ENCODE measurements at regions not wholly inside any gene's neighbourhood (a gene's known extent, or its start where the extent isn't known, plus 50 kb on each side); places are given as distances from the start of the nearest gene placed in this dataset.
"Not testable (repeated sequence)": the region's sequence is repeated elsewhere in the genome, so short reads cannot be mapped to it uniquely, and the experiment has no call there.

DNA sequence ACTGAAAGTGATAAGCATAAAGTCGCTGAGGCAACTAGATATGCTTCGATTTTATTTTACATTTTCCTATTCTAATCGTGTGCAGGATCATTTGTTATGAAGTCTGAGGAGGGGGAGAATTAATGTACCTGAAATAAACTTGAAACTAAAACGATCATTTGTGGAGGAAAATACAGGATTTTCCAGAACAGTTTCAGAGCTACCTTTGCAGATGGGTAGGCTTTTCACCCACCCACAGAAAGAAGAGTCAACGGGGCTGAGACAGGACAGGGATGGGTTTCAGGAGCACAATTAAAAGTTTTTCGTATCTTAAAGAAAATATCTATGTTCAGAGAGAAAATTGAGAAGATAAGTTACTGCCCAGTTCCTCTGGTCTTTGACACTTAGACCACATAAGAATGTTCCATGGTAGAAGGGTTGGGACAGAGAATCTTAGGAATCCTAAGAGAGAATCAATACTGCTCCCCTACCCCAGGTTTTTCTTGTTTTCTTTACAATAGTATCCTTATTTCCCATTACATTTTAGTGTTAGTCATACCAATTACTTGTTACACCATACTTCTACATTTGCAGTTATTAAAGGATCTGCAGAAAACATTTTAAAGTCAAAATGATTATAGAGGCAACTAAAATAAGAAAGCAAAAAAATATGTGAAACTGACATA lies 211.4 kb downstream of the DEPDC1B start:
- no peak for DNase-seq (ENCODE audit: low spot score)

DNA sequence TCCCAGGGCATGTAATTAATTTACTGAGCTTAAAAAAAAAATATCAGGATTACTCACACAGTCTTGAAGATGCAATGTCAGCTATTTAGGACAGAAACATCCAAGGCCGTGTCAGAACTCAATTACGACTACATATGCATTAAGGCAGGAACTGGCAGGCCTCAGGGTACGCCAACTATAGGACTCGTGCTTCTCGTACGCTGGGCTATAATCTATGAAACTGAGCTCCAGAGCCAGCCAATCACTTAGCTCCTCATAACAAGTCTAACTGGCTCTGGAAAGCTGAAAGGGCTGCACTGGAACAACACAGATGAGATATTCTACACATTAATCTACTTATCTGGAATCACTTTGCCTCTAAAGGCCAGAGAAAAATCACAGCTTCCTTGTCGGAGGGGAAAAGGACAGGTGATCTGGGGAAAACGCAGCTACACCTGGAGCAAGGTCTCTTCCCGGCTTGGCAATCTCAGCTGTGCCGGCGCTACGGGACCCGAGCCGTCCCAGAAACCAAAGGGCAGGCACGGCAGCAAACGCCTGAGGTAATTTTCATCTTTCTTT lies 212.0 kb downstream of the DEPDC1B start:
- peak; percentile 14 for DNase-seq (ENCODE audit: low spot score)

DNA sequence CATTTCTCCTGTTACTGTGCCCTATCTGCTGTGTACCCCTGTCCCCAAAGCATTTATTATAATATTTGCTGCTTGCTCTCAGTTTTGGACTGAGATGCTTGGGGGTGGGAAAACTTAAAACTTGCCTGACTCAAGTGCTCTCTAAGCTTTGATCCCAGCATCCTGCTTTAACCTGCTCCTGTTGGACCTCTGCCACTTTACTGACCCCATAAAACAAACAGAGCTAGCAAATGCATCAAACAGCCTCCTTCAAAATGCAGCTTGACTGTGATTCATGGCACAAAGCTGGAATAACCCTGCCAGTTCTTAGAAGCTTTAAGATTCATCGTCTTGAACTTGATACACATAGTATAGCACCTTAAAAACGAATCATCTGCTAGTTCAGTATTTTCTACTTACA lies 212.5 kb downstream of the DEPDC1B start:
- no peak for DNase-seq (ENCODE audit: low spot score)

DNA sequence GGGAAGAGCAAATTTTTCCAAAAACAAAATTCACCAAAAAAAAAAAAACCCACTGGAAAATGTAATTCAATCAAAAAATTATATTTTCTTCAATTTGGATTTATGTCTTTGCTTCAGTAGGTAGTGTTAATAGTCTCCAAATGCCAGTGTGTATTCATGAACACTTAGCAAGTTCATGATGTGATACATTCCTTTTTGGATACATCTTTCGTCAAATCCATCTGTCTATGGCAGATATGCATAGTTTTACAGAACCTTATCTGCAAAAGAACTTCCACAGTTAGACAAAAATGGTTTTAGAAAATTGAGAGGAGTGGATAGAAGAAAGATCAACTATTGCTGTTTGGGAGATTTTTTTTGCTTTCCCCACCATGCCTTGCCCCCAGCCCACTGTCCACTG lies 214.6 kb downstream of the DEPDC1B start:
- DNase-seq (ENCODE audit: low spot score), result no peak

DNA sequence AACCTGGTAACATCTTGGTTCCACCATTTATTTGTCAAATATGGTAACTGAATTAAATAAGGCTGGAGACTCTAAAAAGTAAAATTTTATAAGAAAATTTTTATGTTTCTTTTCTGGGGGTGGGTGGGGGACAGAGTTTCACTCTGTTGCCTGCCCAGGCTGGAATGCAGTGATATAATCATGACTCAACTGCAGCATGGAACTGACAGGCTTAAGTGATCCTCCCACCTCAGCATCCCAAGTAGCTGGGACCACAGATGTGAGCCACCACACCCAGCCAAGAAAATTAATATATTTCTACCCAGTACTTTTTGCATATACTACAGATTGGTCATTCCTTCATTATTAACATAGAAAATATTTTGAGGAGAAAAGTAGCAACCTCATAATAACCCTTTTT lies 216.9 kb downstream of the DEPDC1B start:
- DNase-seq (ENCODE audit: low spot score), result no peak

DNA sequence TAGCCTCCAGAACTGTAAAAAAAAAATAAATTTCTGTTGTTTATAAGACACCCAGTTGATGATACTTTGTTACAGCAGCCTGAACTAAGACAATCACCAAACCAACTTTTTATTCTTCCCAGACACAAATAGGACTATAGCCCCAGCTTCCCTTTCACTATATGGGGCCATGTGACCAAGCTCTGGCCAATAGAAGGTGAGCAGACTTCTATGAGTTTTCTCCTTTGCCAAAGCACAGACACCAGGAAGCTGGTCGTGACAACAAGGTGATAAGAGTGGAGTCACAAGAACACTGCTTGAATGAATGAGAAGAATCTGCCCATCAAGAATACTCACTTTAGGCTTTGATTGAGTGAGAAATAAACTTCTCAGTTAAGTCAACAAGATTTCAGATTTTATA lies 217.7 kb downstream of the DEPDC1B start:
- DNase-seq (ENCODE audit: low spot score), result no peak

DNA sequence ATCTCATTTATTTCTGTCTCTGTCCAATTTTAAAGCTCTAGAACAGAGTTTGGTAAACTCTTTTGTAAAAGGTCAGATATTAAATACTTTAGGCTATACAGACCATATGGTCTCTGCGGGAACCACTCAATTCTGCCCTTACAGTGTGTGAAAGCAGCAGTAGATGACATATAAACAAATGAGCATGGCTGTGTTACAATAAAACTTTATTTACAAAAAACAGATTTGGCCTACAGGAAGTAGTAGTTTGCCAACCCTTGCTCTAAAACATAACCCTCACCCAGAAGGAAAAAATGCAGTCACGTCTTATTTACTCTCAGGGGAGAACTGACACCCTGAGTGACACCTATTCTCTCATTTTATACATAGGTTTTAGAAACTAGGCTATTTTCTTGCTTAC lies 220.4 kb downstream of the DEPDC1B start:
- DNase-seq (ENCODE audit: low spot score), result no peak

DNA sequence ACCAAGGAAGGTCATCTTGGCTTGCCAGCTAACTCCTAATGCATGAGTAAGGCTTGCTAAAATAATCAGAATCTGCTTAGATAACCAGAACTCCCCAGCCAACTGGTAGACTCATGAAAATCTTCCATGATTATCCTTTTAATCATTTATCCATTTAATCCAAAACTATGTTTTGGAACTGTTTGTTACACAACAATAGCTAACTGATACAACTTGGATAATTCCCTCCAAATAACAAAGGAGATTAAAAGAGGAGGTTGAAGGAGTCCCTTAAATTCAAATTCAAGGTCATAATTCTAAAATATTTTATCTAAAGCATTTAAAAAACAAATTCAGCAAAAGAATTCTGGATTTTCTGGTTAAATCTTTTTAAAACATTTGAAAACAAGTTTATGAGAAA lies 222.1 kb downstream of the DEPDC1B start:
- no peak for DNase-seq (ENCODE audit: low spot score)

DNA sequence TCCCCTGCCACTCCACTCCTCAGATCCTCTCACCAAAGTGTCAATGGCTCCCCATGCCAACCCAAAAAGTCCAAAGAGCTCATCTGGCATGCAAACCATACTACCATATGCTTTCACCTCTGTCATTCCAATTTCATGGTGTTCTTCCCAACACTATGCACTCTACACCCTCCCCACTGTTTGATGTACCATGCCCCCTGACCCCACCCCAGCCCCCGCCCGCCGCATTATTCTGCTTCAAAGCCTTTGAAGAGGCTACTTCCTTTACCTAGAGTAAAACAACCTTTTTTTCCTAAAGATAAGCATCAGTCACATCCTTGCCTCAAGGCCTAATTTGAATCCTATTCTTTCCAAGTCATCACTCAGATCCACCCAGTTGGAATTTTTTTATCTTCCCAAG lies 226.3 kb downstream of the DEPDC1B start:
- no peak for DNase-seq (ENCODE audit: low spot score)

DNA sequence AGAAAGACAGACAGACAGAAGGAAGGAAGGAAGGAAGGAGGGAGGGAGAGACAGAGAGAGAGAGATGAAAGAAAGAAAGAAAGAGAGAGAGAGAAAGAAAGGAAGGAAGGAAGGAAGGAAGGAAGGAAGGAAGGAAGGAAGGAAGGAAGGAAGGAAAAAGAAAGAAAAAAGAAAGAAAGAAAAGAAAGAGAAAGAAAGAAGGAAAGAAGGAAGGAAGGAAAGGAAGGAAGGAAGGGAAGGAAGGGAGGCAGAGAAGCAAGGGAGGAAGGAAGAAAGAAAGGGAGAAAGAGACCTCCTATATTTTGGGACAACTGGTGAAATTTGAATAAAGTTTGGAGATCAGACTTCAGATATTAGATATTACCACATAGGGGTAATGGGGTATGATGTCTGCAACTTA lies 226.9 kb downstream of the DEPDC1B start:
- DNase-seq (ENCODE audit: low spot score), result not testable (repeated sequence)

DNA sequence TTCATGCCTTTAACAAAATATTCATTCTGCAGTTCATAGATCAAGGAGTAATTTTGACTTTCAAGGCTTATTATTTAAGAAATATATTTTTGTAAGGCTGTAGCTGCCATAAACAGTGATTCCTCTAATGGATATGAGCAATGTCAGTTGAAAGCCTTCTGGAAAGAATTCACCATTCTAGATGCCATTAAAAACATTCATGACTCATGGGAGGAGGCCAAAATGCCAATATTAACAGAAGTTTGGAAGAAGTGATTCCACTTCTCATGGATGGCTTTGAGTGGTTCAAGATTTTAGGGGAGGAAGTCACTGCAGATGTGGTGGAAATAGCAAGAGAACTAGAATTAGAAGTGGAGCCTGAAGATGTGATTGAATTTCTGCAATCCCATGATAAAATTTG lies 229.1 kb downstream of the DEPDC1B start:
- DNase-seq (ENCODE audit: low spot score), result no peak

DNA sequence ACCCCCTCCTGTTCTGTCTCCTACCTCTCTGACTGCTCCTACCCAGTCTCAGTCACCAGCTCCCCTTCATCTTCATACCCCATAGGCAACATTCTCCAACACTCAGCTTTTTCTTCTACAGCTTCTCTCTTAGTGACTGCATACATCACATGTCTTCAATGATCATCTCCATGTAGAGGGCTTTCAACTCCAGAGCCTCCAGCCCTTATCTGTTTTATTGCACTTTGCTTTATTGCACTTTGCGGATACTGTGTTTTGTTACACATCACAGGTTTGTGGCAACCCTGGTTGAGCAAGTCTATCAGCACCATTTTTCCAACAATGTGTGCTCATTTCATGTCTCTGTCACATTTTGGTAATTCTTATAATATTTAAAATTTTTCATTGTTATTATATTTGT lies 230.7 kb downstream of the DEPDC1B start:
- no peak for DNase-seq (ENCODE audit: low spot score)

DNA sequence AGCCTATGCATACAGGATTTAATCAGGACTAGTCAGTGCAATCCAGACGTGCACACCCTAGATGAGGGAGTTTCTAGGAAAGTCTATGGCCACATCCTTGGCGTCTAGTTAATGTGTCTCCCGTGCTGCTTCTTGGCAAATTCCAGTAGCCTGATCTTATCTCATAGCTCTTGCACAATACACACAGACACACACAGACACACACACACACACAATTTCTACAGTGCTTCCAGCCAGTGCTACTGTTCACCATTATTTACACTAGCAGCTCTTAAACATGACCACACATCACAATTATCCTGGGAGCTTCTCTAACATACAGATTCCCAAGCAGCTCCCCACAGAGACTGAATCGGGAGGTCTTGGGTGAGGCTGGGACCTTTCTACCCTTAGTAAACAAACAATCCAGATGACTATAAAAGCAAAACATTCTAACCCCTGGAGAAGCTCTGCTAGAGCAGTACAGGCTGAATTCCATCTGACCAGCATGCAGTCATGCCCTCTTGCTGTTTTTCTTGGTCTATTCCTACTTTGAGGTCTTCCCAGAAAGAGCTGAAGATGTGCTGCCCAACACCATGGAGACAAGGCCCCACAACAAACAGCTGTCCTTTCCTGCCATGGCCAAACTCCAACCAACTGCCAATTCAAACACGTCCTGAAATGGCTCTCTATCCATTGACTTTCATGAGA lies 236.6 kb downstream of the DEPDC1B start:
- no peak for DNase-seq (ENCODE audit: low spot score)

DNA sequence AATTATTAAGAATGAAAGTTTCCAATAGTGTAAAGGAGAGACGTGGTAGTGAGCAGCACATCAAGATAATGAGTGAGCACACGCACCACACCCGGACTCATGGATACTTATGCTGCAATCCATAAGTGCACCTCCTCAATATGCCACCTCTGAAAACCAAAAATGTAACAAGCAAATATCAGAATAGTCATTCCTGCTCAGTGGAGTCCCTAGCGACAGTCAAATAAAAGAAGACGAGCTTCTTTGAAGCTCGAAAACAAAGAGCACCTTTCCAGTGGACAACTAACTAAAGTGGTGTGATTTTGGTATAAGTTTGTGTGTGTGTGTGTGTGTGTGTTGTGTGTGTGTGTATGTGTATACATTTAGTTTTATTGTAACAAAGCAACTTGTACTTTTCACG lies 241.3 kb downstream of the DEPDC1B start:
- DNase-seq (ENCODE audit: low spot score), result no peak

DNA sequence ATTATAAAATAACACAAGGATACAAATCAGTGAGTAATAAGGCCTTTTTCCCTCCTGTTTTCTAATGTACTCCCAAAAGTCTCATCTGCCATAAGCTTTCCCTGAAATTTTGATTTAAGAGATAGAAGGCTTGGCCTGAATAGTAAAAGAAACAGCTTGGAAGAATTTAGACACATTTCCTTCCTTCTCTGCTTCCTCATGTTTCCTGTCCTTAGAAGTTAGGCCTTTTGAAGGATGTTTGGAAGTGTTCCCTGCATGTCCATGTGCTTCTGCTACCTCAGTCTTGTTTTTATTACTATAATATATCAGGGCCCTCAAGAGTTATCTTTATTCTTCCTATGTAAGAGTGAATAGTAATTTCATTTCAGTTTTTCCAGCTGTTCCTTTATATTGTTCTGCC lies 242.7 kb downstream of the DEPDC1B start:
- DNase-seq (ENCODE audit: low spot score), result no peak

DNA sequence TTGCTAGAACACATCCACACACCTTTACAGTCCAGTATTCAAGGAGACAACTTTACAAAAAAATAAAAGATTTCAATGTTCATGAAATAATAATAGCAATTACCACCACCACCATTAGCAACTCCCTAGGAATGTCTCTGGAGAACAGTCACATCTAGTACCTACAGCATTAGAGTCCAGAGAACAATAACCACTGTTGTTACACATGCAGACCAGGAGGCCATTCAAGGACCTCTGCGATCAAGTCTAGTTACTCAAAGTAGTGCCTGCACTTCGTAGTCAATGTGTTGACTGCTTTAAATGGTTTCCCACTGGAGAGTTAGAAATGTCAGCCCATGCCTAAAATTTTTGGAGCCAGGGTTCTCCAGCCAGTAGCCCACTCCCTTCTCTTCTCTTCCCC lies 244.4 kb downstream of the DEPDC1B start:
- no peak for DNase-seq (ENCODE audit: low spot score)

DNA sequence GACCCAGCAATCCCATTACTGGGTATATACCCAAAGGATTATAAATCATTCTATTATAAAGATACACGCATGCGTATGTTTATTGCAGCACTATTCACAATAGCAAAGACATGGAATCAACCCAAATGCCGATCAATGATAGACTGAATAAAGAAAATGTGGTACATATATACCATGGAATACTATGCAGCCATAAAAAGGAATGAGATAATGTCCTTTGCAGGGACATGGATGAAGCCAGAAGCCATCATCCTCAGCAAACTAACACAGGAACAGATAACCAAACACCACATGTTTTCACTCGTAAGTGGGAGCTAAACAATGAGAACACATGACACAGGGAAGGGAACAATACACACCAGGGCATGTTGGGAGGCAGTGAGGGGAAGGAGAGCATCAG lies 245.7 kb downstream of the DEPDC1B start:
- DNase-seq (ENCODE audit: low spot score), result not testable (repeated sequence)

DNA sequence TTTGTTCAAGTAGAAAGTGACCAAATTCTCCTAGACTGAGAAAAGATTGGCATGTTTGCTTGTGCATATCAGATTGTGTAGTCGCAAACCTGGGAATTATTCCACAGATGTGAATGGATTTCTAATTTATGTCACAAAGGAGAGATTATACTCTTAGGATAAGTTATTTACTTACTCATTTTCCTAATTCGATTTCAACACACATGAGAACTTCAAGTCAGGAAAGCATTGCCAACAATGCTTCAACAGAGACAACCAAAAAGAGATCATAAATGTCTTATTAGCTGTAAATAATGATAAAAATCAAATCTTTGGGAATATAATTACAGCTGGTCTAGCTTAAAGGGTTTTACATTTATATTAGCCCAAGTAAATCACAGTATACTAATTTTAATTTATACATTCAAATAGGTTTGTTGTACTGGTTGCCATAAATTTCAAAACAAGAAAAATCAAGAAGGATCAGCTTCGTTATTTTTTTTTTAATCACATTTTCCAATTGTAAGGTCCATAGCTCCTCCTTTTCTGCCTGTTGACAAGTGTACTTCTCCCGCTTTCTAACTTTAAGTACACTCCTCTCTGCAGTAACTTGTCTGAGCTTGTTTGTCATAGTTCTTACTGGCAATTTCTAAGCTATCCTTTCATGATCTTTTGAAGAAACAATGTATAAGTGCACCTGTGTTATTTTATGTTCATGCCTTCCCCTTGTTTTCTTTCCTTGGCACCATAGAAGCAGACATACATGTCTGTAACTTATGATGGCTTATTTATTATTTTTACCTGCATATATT lies 246.6 kb downstream of the DEPDC1B start:
- no peak for DNase-seq (ENCODE audit: low spot score)

DNA sequence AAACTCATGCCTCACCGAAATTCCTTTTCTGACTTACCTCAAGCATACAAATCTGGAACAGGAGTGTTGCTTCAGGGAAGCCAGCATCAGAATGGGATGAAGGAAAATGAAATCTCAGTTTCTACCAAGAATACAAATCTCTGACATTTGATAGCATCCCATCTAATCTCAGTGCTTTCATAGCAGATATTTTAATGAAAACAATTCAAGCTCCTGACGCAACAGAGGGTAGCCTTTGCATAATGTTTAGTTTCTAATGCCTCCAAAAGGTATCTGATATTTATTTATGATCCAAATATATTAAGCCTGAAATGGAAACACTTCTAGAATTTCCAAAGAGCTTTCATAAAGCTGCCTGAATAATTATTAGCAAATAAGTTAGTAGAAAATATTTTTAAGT lies 251.4 kb downstream of the DEPDC1B start:
- DNase-seq (ENCODE audit: low spot score), result no peak

DNA sequence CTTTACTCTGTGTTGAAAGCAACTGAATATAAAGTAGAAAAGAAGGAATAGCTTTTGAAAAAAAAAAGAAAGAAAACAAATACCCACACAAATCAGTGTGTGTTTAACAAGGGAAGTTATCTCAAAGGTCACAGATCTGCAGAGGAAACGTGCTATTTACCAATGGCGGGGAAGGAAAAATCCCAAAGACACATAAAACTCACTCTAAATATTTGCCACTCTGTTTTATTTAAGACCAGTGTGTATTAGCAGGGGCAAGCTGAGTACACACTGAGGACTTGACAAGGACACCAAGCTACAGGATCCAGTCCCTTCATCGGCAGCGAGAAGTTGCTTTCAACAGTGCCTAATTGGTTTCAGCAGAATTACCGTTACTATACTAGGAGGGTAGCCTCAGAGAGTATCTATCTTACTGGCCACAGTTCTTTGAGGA lies 252.5 kb downstream of the DEPDC1B start:
- no peak for DNase-seq (ENCODE audit: low spot score)

DNA sequence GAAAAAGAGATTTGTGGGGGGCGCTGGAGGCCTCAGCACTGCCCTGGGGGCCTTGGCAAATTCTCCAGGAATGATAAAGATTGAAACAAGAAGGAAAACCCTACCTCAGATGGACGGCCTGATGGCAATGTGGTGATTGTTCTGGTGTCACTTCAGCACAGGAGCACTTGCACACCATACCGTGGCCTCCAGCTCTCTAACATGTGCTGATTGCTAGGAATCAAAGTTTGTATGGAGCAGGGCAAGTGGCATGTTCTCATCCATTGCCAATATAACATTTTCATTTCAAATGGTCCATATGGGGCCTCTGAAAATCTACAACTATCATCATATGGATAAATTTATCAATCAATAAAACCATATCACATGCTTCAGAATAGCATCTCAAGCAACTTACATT lies 253.0 kb downstream of the DEPDC1B start:
- DNase-seq (ENCODE audit: low spot score), result no peak

DNA sequence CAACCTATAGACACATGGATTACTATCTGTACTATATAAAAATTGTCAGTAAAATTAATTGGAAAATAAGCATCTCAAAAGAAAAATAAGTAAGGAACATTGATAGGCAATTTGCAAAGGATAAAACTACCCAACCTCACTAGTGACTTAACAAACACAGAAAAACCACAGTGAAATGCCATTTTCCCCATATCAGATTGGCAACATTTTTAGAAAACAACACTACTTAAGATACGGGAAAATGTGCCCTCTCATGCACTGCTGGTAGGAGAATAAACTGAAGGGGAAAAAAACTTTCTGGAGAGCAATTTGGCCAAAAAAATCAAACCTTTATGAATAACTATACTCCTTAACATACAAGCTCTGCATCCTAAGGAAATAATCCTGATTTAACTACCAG lies 254.0 kb downstream of the DEPDC1B start:
- DNase-seq (ENCODE audit: low spot score), result no peak

DNA sequence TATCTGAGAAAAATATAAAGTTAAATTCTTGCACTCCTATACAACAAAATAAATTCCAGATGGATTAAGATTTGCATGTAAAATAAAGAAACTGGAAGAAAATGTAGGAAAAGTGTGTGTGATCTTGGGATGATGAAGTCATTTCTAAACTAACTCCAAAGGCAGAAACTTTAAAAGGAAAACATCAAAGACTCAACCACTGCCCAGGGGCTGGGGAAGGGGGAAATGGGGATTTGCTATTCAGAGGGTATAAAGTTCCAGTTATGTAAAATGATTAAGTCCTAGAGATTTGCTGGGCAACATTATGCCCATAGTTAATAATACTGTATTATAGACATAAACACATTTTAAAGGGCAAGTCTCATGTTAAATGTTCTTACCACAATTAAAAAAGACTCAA lies 254.5 kb downstream of the DEPDC1B start:
- no peak for DNase-seq (ENCODE audit: low spot score)

All from GM03348 (cell line).